ENCODE measurements at regions not wholly inside any gene's neighbourhood (a gene's known extent, or its start where the extent isn't known, plus 50 kb on each side); places are given as distances from the start of the nearest gene placed in this dataset.

DNA sequence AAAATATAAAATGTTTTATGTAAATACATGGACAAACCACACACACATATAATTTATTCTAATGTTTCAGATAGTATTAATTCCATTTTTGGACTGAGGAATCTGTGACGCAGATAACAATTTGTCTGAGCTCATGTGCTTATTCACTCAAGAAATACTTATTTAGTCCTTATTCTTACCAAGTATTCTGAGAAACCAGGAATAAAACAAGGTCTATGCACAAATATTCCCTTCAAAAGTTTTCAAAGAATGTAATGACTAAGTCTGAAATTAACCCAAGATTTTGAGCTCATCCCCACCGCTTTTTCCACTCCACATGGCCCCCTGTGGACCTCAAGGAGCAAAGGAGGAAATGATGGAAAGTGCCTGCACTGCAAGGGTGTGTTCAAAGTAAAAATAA lies 1022.3 kb downstream of the EFNA5 start:
- TF ChIP-seq, protein P1, sequence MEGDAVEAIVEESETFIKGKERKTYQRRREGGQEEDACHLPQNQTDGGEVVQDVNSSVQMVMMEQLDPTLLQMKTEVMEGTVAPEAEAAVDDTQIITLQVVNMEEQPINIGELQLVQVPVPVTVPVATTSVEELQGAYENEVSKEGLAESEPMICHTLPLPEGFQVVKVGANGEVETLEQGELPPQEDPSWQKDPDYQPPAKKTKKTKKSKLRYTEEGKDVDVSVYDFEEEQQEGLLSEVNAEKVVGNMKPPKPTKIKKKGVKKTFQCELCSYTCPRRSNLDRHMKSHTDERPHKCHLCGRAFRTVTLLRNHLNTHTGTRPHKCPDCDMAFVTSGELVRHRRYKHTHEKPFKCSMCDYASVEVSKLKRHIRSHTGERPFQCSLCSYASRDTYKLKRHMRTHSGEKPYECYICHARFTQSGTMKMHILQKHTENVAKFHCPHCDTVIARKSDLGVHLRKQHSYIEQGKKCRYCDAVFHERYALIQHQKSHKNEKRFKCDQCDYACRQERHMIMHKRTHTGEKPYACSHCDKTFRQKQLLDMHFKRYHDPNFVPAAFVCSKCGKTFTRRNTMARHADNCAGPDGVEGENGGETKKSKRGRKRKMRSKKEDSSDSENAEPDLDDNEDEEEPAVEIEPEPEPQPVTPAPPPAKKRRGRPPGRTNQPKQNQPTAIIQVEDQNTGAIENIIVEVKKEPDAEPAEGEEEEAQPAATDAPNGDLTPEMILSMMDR (conservative IDR thresholded peaks at IDR 0.05; ENCODE audit: low read depth, low read length): no peak
- no peak for TF ChIP-seq EZH2 (IDR thresholded peaks at IDR 0.05; ENCODE audit: borderline replicate concordance, low read depth, low read length, poor library complexity, severe bottlenecking)

Data from A673 (cell line).